Pancreas (tissue), 10 donors: ENCODE measurements at regions not wholly inside any gene's neighbourhood (a gene's known extent, or its start where the extent isn't known, plus 50 kb on each side); places are given as distances from the start of the nearest gene placed in this dataset.

Experiments
- ATAC-seq, 4 donors: fragments of 200-7000 bp; cut with Tn5 transposase; one replicate each; pipeline versions ENCODE4 v1.8.0 to v1.9.1; 2020; ENCODE audit warnings: mild to moderate bottlenecking in 4 of 4, moderate library complexity in 4 of 4
- DNase-seq, 6 donors: peaks; one replicate each; pipeline ENCODE4 v3.0.0-alpha.2; 2020
- FAIRE-seq: peaks from 2 replicates; lab custom pipeline; 2012; peaks lifted over from hg19 to GRCh38; lab: Jason Lieb, UNC
- H3K27ac ChIP-seq, 4 donors: fragments of 200-600 bp; sonication (generic); 1 replicate in 3 of 4; 2 replicates in 1 of 4; pipeline versions ENCODE4 v1.5.0 to v1.8.0; 2020
- H3K27me3 ChIP-seq, 4 donors: fragments of 200-600 bp; one replicate each; pipeline ENCODE4 v1.8.0; 2021
- H3K36me3 ChIP-seq, 3 donors: fragments of 200-600 bp; sonication (generic) in 1 of 3; one replicate each; pipeline versions ENCODE4 v1.5.0 to v1.8.0; 2020 to 2021
- H3K4me1 ChIP-seq, 3 donors: fragments of 200-600 bp; one replicate each; pipeline ENCODE4 v1.8.0; 2021
- H3K4me3 ChIP-seq, 4 donors: fragments of 200-600 bp; sonication (generic) in 2 of 4; one replicate each; pipeline versions ENCODE4 v1.5.0 to v1.8.0; 2020 to 2021
- H3K9me3 ChIP-seq, 4 donors: fragments of 200-600 bp; one replicate each; pipeline ENCODE4 v1.8.0; 2021
- WGBS, 2 donors: extraction: QIAGEN DNeasy Blood & Tissue Kit; methylation state at CpG; one replicate each; pipeline ENCODE4 v1.1.7; 2013; 5-methylcytosine and 5-hydroxymethylcytosine counted together
- intact Hi-C, 3 donors: fragments of 100-400 bp; cut with DNase I; formaldehyde crosslinking; loops; one replicate each; pipeline versions ENCODE4 v1.11.1 to v1.14.2; 2022
- TF ChIP-seq, protein P1 (sequence below), 4 donors: fragments of 200-600 bp; sonication (generic) in 3 of 4; IDR thresholded peaks; one replicate each; pipeline versions ENCODE4 v1.5.0 to v1.8.0; 2021; ENCODE audit warnings: antibody characterized with exemption in 4 of 4
- donor health status: healthy with polysubstance abuse.
- donor health status: DM: no; HTN: no; CAD: no; lungs with moderate emphysema.
- donor health status: DM: no; HTN: no; CAD: no.
- donor health status: control.
- donor health status: control.
- donor health status: Bipolar disorder and iron deficiency.
- donor health status: DM: yes; HTN: yes; CAD: no.
- donor health status: DM: no; HTN: no; CAD: no.
- donor health status: DM: no; HTN: no; CAD: no.
- donor health status: DM: yes; HTN: yes; CAD: no.

- intact Hi-C loops: no loop called here
- ATAC-seq (peak in 3 of 4 donors; percentile 28 to 59 (median 56)), DNase-seq (no peak), FAIRE-seq (no peak)
- Histone ChIP-seq H3K4me1 (no peaks in the 10 kb centered on the region), H3K27ac (no peak overlapping the region), H3K27me3 (no peaks in the 10 kb centered on the region), H3K9me3 (no peaks in the 10 kb centered on the region), H3K4me3 (no peak overlapping the region), H3K36me3 (no peaks in the 10 kb centered on the region)
- WGBS, 2 donors: 68 to 73% methylated on average over 6 of the region's 6 CpGs
- TF ChIP-seq, protein P1, sequence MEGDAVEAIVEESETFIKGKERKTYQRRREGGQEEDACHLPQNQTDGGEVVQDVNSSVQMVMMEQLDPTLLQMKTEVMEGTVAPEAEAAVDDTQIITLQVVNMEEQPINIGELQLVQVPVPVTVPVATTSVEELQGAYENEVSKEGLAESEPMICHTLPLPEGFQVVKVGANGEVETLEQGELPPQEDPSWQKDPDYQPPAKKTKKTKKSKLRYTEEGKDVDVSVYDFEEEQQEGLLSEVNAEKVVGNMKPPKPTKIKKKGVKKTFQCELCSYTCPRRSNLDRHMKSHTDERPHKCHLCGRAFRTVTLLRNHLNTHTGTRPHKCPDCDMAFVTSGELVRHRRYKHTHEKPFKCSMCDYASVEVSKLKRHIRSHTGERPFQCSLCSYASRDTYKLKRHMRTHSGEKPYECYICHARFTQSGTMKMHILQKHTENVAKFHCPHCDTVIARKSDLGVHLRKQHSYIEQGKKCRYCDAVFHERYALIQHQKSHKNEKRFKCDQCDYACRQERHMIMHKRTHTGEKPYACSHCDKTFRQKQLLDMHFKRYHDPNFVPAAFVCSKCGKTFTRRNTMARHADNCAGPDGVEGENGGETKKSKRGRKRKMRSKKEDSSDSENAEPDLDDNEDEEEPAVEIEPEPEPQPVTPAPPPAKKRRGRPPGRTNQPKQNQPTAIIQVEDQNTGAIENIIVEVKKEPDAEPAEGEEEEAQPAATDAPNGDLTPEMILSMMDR (IDR thresholded peaks at IDR 0.05): no peak
Measured at GRCh38 chr2:226644399-226644865, 155.2 kb downstream of the IRS1 start.

DNA sequence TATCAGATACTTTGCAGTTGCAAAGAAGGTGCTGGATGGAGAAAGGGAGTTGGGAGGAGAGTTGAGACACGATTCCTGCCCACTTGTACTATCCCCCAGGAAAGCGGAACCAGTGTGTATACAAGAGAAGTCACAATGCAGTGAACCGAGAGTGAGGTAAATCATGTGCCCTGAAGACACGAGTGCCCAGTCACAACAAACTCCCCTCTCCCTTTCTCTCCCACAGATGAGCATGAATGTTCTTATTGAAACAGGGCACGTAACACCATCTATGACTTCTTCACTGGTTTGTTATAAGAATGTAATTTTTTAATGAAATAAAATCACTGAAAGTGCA is 155.7 kb downstream of the IRS1 start:
- FAIRE-seq (no peak), DNase-seq (no peak)

GRCh38 chr2:226643030-226643945 is 156.3 kb downstream of the IRS1 start:
- no peaks in the 10 kb centered on the region for H3K27me3 ChIP-seq
- DNase-seq (no peak), FAIRE-seq (no peak), ATAC-seq (no peak)
- intact Hi-C loops: no loop called here
- TF ChIP-seq, protein P1 (IDR thresholded peaks at IDR 0.05): no peak
- H3K9me3 ChIP-seq: no peaks in the 10 kb centered on the region
- H3K4me3 ChIP-seq: no peak overlapping the region
- H3K27ac ChIP-seq: no peak overlapping the region
- H3K4me1 ChIP-seq: no peaks in the 10 kb centered on the region
- WGBS, 2 donors: 78 to 79% methylated on average over 6 of the region's 6 CpGs
- H3K36me3 ChIP-seq: no peaks in the 10 kb centered on the region

More for the DNA sequence above, 155.7 kb downstream of the IRS1 start:
- no peak for ATAC-seq
- Histone ChIP-seq H3K27me3 (no peaks in the 10 kb centered on the region), H3K9me3 (no peaks in the 10 kb centered on the region), H3K36me3 (no peaks in the 10 kb centered on the region), H3K4me3 (no peak overlapping the region), H3K4me1 (no peaks in the 10 kb centered on the region), H3K27ac (no peak overlapping the region)
- TF ChIP-seq, protein P1 (IDR thresholded peaks at IDR 0.05): no peak
- intact Hi-C loops: no loop called here
- WGBS, 2 donors: 84 to 87% methylated on average over 5 of the region's 5 CpGs

GRCh38 chr2:226641008-226641407 is 158.6 kb downstream of the IRS1 start:
- Histone ChIP-seq H3K36me3 (no peaks in the 10 kb centered on the region), H3K27me3 (no peaks in the 10 kb centered on the region), H3K4me3 (no peak overlapping the region), H3K4me1 (no peaks in the 10 kb centered on the region), H3K27ac (no peak overlapping the region), H3K9me3 (no peaks in the 10 kb centered on the region)
- FAIRE-seq: no peak
- intact Hi-C loops: no loop called here
- TF ChIP-seq, protein P1 (IDR thresholded peaks at IDR 0.05): no peak
- WGBS, 2 donors: 56 to 75% methylated on average over 1 of the region's 1 CpG
- DNase-seq: no peak
- ATAC-seq: no peak

GRCh38 chr2:226640501-226640900 is 159.1 kb downstream of the IRS1 start:
- no peaks in the 10 kb centered on the region for H3K9me3 ChIP-seq
- ATAC-seq (no peak), FAIRE-seq (no peak), DNase-seq (no peak)
- H3K4me3 ChIP-seq: no peak overlapping the region
- 82 to 96% methylated on average over 3 of the region's 3 CpGs for WGBS, 2 donors
- intact Hi-C loops: no loop called here
- TF ChIP-seq, protein P1 (IDR thresholded peaks at IDR 0.05): no peak
- no peaks in the 10 kb centered on the region for H3K27me3 ChIP-seq
- H3K4me1 ChIP-seq: no peaks in the 10 kb centered on the region
- H3K36me3 ChIP-seq: no peaks in the 10 kb centered on the region
- no peak overlapping the region for H3K27ac ChIP-seq
